Cardiac muscle cell (in vitro differentiated cells and primary cell): ENCODE measurements at regions not wholly inside any gene's neighbourhood (a gene's known extent, or its start where the extent isn't known, plus 50 kb on each side); places are given as distances from the start of the nearest gene placed in this dataset.

Experiments
- DNase-seq, 2 donors: peaks; one replicate each; pipeline versions ENCODE4 v3.0.0 to v3.0.0-alpha.2; 2010 to 2017; ENCODE audit warnings: low read depth in 1 of 2, low spot score in 1 of 2
- H3K27ac ChIP-seq: fragments of 200-600 bp; sonication (generic); 2 replicates; pipeline ENCODE4 v1.5.1; 2016
- H3K27me3 ChIP-seq: fragments of 200-600 bp; sonication (generic); 2 replicates; pipeline ENCODE4 v1.6.0; 2016; ENCODE audit warnings: control low read depth
- H3K36me3 ChIP-seq: fragments of 200-600 bp; sonication (generic); 2 replicates; pipeline ENCODE4 v1.5.1; 2016; ENCODE audit warnings: control low read depth
- H3K4me1 ChIP-seq: fragments of 200-600 bp; sonication (generic); 2 replicates; pipeline ENCODE4 v1.8.1; 2017; ENCODE audit warnings: low read depth, mild to moderate bottlenecking, mixed run types
- H3K4me3 ChIP-seq: fragments of 200-600 bp; sonication (generic); 2 replicates; pipeline ENCODE4 v1.5.1; 2016; ENCODE audit warnings: mild to moderate bottlenecking
- H3K9me3 ChIP-seq: fragments of 200-600 bp; sonication (generic); 2 replicates; pipeline ENCODE4 v1.5.1; 2017; ENCODE audit warnings: low read depth, mild to moderate bottlenecking, control low read depth
- CTCF ChIP-seq: IDR thresholded peaks from 2 replicates; pipeline ENCODE4 v1.5.1; 2012; ENCODE audit warnings: low read depth, mild to moderate bottlenecking, low read length

- Histone ChIP-seq H3K4me3 (no peak overlapping the region), H3K36me3 (no peaks in the 10 kb centered on the region), H3K27ac (no peak overlapping the region), H3K27me3 (no peaks in the 10 kb centered on the region), H3K9me3 (no peaks in the 10 kb centered on the region), H3K4me1 (peaks cover 9% of the 10 kb centered on the region)
- TF ChIP-seq CTCF: no peak
- DNase-seq: peak in 1 of 2 donors; percentile 18
Measured at GRCh38 chr20:11982289-11982954, 64.7 kb downstream of the BTBD3 start.

- H3K27me3 ChIP-seq: no peaks in the 10 kb centered on the region
- peaks cover 9% of the 10 kb centered on the region for H3K4me1 ChIP-seq
- H3K9me3 ChIP-seq: no peaks in the 10 kb centered on the region
- no peaks in the 10 kb centered on the region for H3K36me3 ChIP-seq
- no peak overlapping the region for H3K4me3 ChIP-seq
- no peak for DNase-seq
- H3K27ac ChIP-seq: no peak overlapping the region
- TF ChIP-seq CTCF: no peak
Measured at GRCh38 chr20:11982955-11983470, 65.3 kb downstream of the BTBD3 start.

- no peak overlapping the region for H3K4me3 ChIP-seq
- peaks cover 9% of the 10 kb centered on the region for H3K4me1 ChIP-seq
- H3K9me3 ChIP-seq: no peaks in the 10 kb centered on the region
- H3K36me3 ChIP-seq: no peaks in the 10 kb centered on the region
- no peak for DNase-seq
- no peak for TF ChIP-seq CTCF
- H3K27me3 ChIP-seq: no peaks in the 10 kb centered on the region
- H3K27ac ChIP-seq: no peak overlapping the region
Measured at GRCh38 chr20:11986954-11987353, 69.3 kb downstream of the BTBD3 start.

- DNase-seq: no peak
- Histone ChIP-seq H3K4me1 (peaks cover 5% of the 10 kb centered on the region), H3K27ac (no peak overlapping the region), H3K27me3 (no peaks in the 10 kb centered on the region), H3K9me3 (no peaks in the 10 kb centered on the region), H3K4me3 (no peak overlapping the region), H3K36me3 (no peaks in the 10 kb centered on the region)
- TF ChIP-seq CTCF: no peak
Measured at GRCh38 chr20:11987526-11987925, 69.8 kb downstream of the BTBD3 start.

GRCh38 chr20:11989018-11989771 is 71.5 kb downstream of the BTBD3 start:
- Histone ChIP-seq H3K9me3 (no peaks in the 10 kb centered on the region), H3K27ac (no peak overlapping the region), H3K36me3 (no peaks in the 10 kb centered on the region), H3K4me3 (no peak overlapping the region), H3K27me3 (no peaks in the 10 kb centered on the region), H3K4me1 (peaks cover 3% of the 10 kb centered on the region)
- no peak for TF ChIP-seq CTCF
- DNase-seq: peak in 1 of 2 donors; percentile 7
